B cell (primary cell): ENCODE measurements at regions not wholly inside any gene's neighbourhood (a gene's known extent, or its start where the extent isn't known, plus 50 kb on each side); places are given as distances from the start of the nearest gene placed in this dataset.

Experiments used
- ATAC-seq: fragments of 200-7000 bp; cut with Tn5 transposase; one replicate; pipeline ENCODE4 v1.10.0; 2021; ENCODE audit warnings: low read depth, mild to moderate bottlenecking, moderate number of reproducible peaks, moderate library complexity
- CTCF ChIA-PET: fragments of 350-600 bp; sonication (Branson Sonifier 250); formaldehyde crosslinking; loops from one replicate; lab custom pipeline; 2021; ENCODE audit warnings: antibody characterized with exemption, inconsistent platforms; lab: Charles Lee
- POLR2A ChIA-PET: fragments of 350-600 bp; sonication (Branson Sonifier 250); formaldehyde crosslinking; loops from one replicate; lab custom pipeline; 2021; ENCODE audit warnings: antibody characterized with exemption; lab: Charles Lee
- DNase-seq: peaks from one replicate; pipeline ENCODE4 v3.0.0; 2013
- H2AFZ ChIP-seq: 2 replicates; pipeline ENCODE4 v1.6.1; 2012; ENCODE audit warnings: mild to moderate bottlenecking, low read depth, low read length; ENCODE audit not compliant: insufficient read depth, poor library complexity, severe bottlenecking
- H3K27ac ChIP-seq, 2 donors: 1 replicate in 1 of 2; 2 replicates in 1 of 2; pipeline ENCODE4 v1.5.1; 2012 to 2013; ENCODE audit warnings: low read length in 2 of 2, mild to moderate bottlenecking in 2 of 2, moderate library complexity in 1 of 2
- H3K27me3 ChIP-seq, 4 experiments: fragments of 200-600 bp in 1 of 4; sonication (generic) in 1 of 4; replicated peaks in 1 of 4; 1 replicate in 2 of 4; 2 replicates in 2 of 4; pipeline versions ENCODE4 v1.6.1 to v1.7.0; 2013 to 2016; ENCODE audit warnings: low read length in 3 of 4, mild to moderate bottlenecking in 2 of 4, mixed read lengths in 1 of 4, moderate library complexity in 1 of 4; ENCODE audit not compliant: insufficient read depth in 4 of 4, control insufficient read depth in 3 of 4; ENCODE audit errors: control extremely low read depth in 1 of 4
- H3K36me3 ChIP-seq, 2 experiments: replicated peaks in 1 of 2; 1 replicate in 1 of 2; 2 replicates in 1 of 2; pipeline versions ENCODE4 v1.6.1 to v1.7.1; 2013; ENCODE audit warnings: low read length in 1 of 2; ENCODE audit not compliant: insufficient read depth in 2 of 2, control insufficient read depth in 1 of 2; ENCODE audit errors: control extremely low read depth in 1 of 2, extremely low read depth in 1 of 2
- H3K4me1 ChIP-seq, 2 donors: fragments of 200-600 bp in 1 of 2; sonication (generic) in 1 of 2; 1 replicate in 1 of 2; 2 replicates in 1 of 2; pipeline versions ENCODE4 v1.5.1 to v1.6.1; 2013 to 2017; ENCODE audit warnings: low read length in 2 of 2; ENCODE audit not compliant: control insufficient read depth in 2 of 2, insufficient read depth in 2 of 2
- H3K4me2 ChIP-seq: replicated peaks from 2 replicates; pipeline ENCODE3; 2012; ENCODE audit warnings: mild to moderate bottlenecking, low read depth, low read length; ENCODE audit not compliant: poor library complexity, severe bottlenecking
- H3K4me3 ChIP-seq, 5 experiments: fragments of 200-600 bp in 1 of 5; sonication (generic) in 1 of 5; 1 replicate in 3 of 5; 2 replicates in 2 of 5; pipeline versions ENCODE4 v1.5.1 to v1.7.0; 2011 to 2016; ENCODE audit warnings: low read length in 4 of 5, mild to moderate bottlenecking in 4 of 5, low read depth in 2 of 5, control low read depth in 1 of 5, moderate library complexity in 1 of 5; ENCODE audit not compliant: insufficient read depth in 1 of 5; ENCODE audit errors: control extremely low read depth in 1 of 5, extremely low read depth in 1 of 5
- H3K79me2 ChIP-seq: fragments of 200-600 bp; sonication (generic); one replicate; pipeline ENCODE4 v1.6.0; 2016; ENCODE audit warnings: low read length; ENCODE audit not compliant: control insufficient read depth, insufficient read depth
- H3K9ac ChIP-seq: fragments of 200-600 bp; sonication (generic); 2 replicates; pipeline ENCODE4 v1.6.1; 2017; ENCODE audit warnings: mild to moderate bottlenecking, low read length, moderate library complexity
- H3K9me3 ChIP-seq, 3 donors: one replicate each; pipeline versions ENCODE4 v1.6.1 to v1.7.1; 2013; ENCODE audit warnings: low read length in 2 of 3; ENCODE audit not compliant: control insufficient read depth in 2 of 3, insufficient read depth in 1 of 3; ENCODE audit errors: control extremely low read depth in 1 of 3
- H4K20me1 ChIP-seq: 2 replicates; pipeline ENCODE4 v1.6.0; 2012; ENCODE audit warnings: mild to moderate bottlenecking, low read length; ENCODE audit not compliant: insufficient read depth, control insufficient read depth, poor library complexity, severe bottlenecking
- H3K27ac Mint-ChIP-seq: one replicate; pipeline ENCODE4 v1.8.0; 2021; ENCODE audit warnings: mixed read lengths
- H3K27me3 Mint-ChIP-seq: one replicate; pipeline ENCODE4 v1.8.0; 2021; ENCODE audit warnings: mixed read lengths
- H3K4me1 Mint-ChIP-seq: one replicate; pipeline ENCODE4 v1.8.0; 2021; ENCODE audit warnings: mixed read lengths
- H3K4me3 Mint-ChIP-seq: one replicate; pipeline ENCODE4 v1.8.0; 2021; ENCODE audit warnings: mixed read lengths
- H3K9me3 Mint-ChIP-seq: one replicate; pipeline ENCODE4 v1.8.0; 2022; ENCODE audit warnings: mixed read lengths; ENCODE audit not compliant: insufficient read depth
- CTCF ChIP-seq: fragments of 200-600 bp; IDR thresholded peaks from one replicate; pipeline ENCODE4 v1.8.0; 2022; ENCODE audit warnings: antibody characterized with exemption, mild to moderate bottlenecking
- EZH2 ChIP-seq: IDR thresholded peaks from 2 replicates; pipeline ENCODE4 v1.6.1; 2012; ENCODE audit warnings: borderline replicate concordance, low read depth, mild to moderate bottlenecking, moderate library complexity, low read length; ENCODE audit not compliant: insufficient read depth, poor library complexity, severe bottlenecking
- WGBS: methylation state at CpG from one replicate; pipeline ENCODE4 v1.1.5; 2013; ENCODE audit warnings: missing lambda C conversion rate; ENCODE audit not compliant: insufficient coverage; 5-methylcytosine and 5-hydroxymethylcytosine counted together
- intact Hi-C: fragments of 100-400 bp; cut with micrococcal nuclease; formaldehyde crosslinking; loops from one replicate; pipeline ENCODE4 v1.10.0; 2022

- Histone ChIP-seq H4K20me1 (no peaks in the 10 kb centered on the region), H2AFZ (no peak overlapping the region), H3K9ac (no peak overlapping the region), H3K9me3 (no peaks in the 10 kb centered on the region), H3K27ac (no peak overlapping the region), H3K4me1 (no peaks in the 10 kb centered on the region), H3K27me3 (no peaks in the 10 kb centered on the region), H3K36me3 (no peaks in the 10 kb centered on the region), H3K4me2 (no peak overlapping the region), H3K4me3 (no peak overlapping the region), H3K79me2 (no peaks in the 10 kb centered on the region)
- ATAC-seq (no peak), DNase-seq (no peak)
- POLR2A ChIA-PET, result no interaction called here
- intact Hi-C loops, result no loop called here
- H3K4me3 Mint-ChIP-seq, result no peak overlapping the region
- no peak overlapping the region for H3K27ac Mint-ChIP-seq
- H3K27me3 Mint-ChIP-seq, result no peaks in the 10 kb centered on the region
- H3K9me3 Mint-ChIP-seq, result no peaks in the 10 kb centered on the region
- no peaks in the 10 kb centered on the region for H3K4me1 Mint-ChIP-seq
- CTCF ChIA-PET, result no interaction called here
- no peak for TF ChIP-seq EZH2
- TF ChIP-seq CTCF, result no peak
- no CpG with 5 or more reads among the region's 3 CpGs for whole genome bisulfite sequencing
These were observed 371.8 kb upstream of the GCFC2 start for GRCh38 chr2:76082509-76082908.

- H3K79me2 ChIP-seq, result no peaks in the 10 kb centered on the region
- no peak for ATAC-seq
- intact Hi-C loops, result no loop called here
- Mint-ChIP-seq H3K27ac (no peak overlapping the region), H3K4me1 (no peaks in the 10 kb centered on the region), H3K9me3 (no peaks in the 10 kb centered on the region), H3K4me3 (no peak overlapping the region), H3K27me3 (no peaks in the 10 kb centered on the region)
- H3K27me3 ChIP-seq, result no peaks in the 10 kb centered on the region
- peaks cover 0 to 3% (median 0%) of the 10 kb centered on the region in 3 donors for H3K9me3 ChIP-seq
- TF ChIP-seq CTCF, result no peak
- TF ChIP-seq EZH2, result no peak
- no peaks in the 10 kb centered on the region for H3K4me1 ChIP-seq
- H2AFZ ChIP-seq, result no peak overlapping the region
- no peak for DNase-seq
- ChIA-PET POLR2A (no interaction called here), CTCF (no interaction called here)
- no peaks in the 10 kb centered on the region for H3K36me3 ChIP-seq
- H3K4me2 ChIP-seq, result no peak overlapping the region
- WGBS, result no CpG with 5 or more reads among the region's 2 CpGs
- H3K9ac ChIP-seq, result no peak overlapping the region
- H3K4me3 ChIP-seq, result no peak overlapping the region
- no peak overlapping the region for H3K27ac ChIP-seq
- H4K20me1 ChIP-seq, result no peaks in the 10 kb centered on the region
These were observed 369.4 kb upstream of the GCFC2 start for GRCh38 chr2:76080154-76080553.
